ENCODE measurements at regions not wholly inside any gene's neighbourhood (a gene's known extent, or its start where the extent isn't known, plus 50 kb on each side); places are given as distances from the start of the nearest gene placed in this dataset.

DNA sequence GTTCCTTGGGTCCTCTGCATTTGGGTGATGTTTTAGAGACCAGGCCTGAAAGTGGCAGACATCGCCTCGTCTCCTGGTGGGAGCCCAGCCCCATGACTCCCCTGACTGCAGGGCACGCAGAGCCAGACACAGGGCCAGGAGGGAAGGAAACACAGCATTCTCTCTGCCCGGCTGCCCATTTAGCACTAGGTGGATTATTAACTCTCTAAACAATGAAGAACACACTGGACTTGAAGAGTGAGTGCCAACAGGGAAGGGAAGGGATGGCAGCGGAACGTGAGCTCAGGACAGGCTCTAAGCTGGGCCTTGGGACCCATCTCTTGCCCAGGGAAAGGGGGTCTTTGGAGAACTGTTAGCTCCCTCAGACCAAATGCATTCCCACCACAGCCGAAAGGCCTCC lies 80.4 kb downstream of the TBXT start:
- no peak for TF ChIP-seq CTCF (conservative IDR thresholded peaks at IDR 0.05; ENCODE audit: low read depth, low read length)
- no peak for TF ChIP-seq EZH2 (IDR thresholded peaks at IDR 0.05; ENCODE audit: borderline replicate concordance, low read depth, low read length, poor library complexity, severe bottlenecking)

All from A673 (cell line).